ENCODE measurements at regions not wholly inside any gene's neighbourhood (a gene's known extent, or its start where the extent isn't known, plus 50 kb on each side); places are given as distances from the start of the nearest gene placed in this dataset.

DNA sequence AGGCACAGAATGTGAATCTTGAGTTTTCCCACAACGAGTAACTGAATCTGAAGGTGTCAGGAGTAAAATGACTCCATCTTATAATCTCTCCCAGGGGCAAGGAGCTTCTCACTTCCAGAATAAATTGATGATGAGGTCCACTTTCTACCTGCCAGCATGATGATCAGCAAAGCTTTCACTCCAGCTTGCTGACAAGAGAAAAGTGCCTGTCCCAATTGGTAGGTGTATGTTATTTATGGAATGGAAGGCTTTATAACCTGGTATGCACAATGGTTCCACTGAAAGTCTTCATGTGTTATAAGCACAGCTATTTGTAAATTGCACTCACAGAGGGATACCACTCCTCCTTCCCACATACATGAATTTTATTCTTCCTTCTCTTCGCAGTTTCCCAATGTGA, 401.0 kb upstream of the UBE2E3 start:
- TF ChIP-seq CTCF (IDR thresholded peaks at IDR 0.05): no peak

GRCh38 chr2:180578441-180578840, 402.0 kb upstream of the UBE2E3 start:
- Histone ChIP-seq H3K27me3 (no peaks in the 10 kb centered on the region), H3K4me3 (ENCODE audit: low read depth in 1 of 2, low read length in 1 of 2) (no peak overlapping the region), H3K4me1 (ENCODE audit: control insufficient read depth in 1 of 2, insufficient read depth in 1 of 2, low read depth in 1 of 2, low read length in 1 of 2) (no peaks in the 10 kb centered on the region), H3K9me3 (no peaks in the 10 kb centered on the region), H3K36me3 (no peaks in the 10 kb centered on the region), H3K27ac (no peak overlapping the region)
- TF ChIP-seq CTCF (IDR thresholded peaks at IDR 0.05): no peak

More for the DNA sequence above, 401.0 kb upstream of the UBE2E3 start:
- H3K4me1 ChIP-seq (ENCODE audit: control insufficient read depth in 1 of 2, insufficient read depth in 1 of 2, low read depth in 1 of 2, low read length in 1 of 2): no peaks in the 10 kb centered on the region
- no peaks in the 10 kb centered on the region for H3K9me3 ChIP-seq
- H3K4me3 ChIP-seq (ENCODE audit: low read depth in 1 of 2, low read length in 1 of 2): no peak overlapping the region
- no peaks in the 10 kb centered on the region for H3K27me3 ChIP-seq
- H3K36me3 ChIP-seq: no peaks in the 10 kb centered on the region
- no peak overlapping the region for H3K27ac ChIP-seq

GRCh38 chr2:180577567-180577966, 402.8 kb upstream of the UBE2E3 start:
- no peak for TF ChIP-seq CTCF (IDR thresholded peaks at IDR 0.05)
- no peak overlapping the region for H3K27ac ChIP-seq
- H3K4me3 ChIP-seq (ENCODE audit: low read depth in 1 of 2, low read length in 1 of 2): no peak overlapping the region
- no peaks in the 10 kb centered on the region for H3K36me3 ChIP-seq
- H3K27me3 ChIP-seq: no peaks in the 10 kb centered on the region
- H3K4me1 ChIP-seq (ENCODE audit: control insufficient read depth in 1 of 2, insufficient read depth in 1 of 2, low read depth in 1 of 2, low read length in 1 of 2): no peaks in the 10 kb centered on the region
- no peaks in the 10 kb centered on the region for H3K9me3 ChIP-seq

DNA sequence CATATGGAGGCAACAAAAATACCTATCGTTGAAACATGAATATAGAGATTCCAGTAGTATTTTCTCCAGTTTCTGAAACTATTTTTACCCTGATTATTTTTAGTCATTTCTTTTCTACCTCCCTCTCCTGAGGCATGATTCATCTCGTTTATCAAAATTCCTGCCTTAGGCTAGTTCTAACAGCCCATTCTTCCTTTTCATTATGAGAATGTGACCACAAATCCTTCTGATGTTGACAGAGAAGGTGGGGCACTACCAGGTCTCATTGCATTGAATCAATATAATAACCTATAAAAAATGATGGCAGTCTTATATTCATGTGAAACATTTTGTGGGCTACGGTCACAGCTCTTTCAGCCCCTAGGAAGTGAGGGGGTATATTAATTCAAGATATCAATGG, 406.5 kb upstream of the UBE2E3 start:
- Histone ChIP-seq H3K4me3 (ENCODE audit: low read depth in 1 of 2, low read length in 1 of 2) (no peak overlapping the region), H3K9me3 (no peaks in the 10 kb centered on the region), H3K36me3 (no peaks in the 10 kb centered on the region), H3K27me3 (no peaks in the 10 kb centered on the region), H3K4me1 (ENCODE audit: control insufficient read depth in 1 of 2, insufficient read depth in 1 of 2, low read depth in 1 of 2, low read length in 1 of 2) (no peaks in the 10 kb centered on the region), H3K27ac (no peak overlapping the region)
- TF ChIP-seq CTCF (IDR thresholded peaks at IDR 0.05): no peak

- no peak for TF ChIP-seq CTCF (IDR thresholded peaks at IDR 0.05)
- H3K27me3 ChIP-seq: no peaks in the 10 kb centered on the region
- H3K27ac ChIP-seq: no peak overlapping the region
- H3K4me1 ChIP-seq (ENCODE audit: control insufficient read depth in 1 of 2, insufficient read depth in 1 of 2, low read depth in 1 of 2, low read length in 1 of 2): no peaks in the 10 kb centered on the region
- no peak overlapping the region for H3K4me3 ChIP-seq (ENCODE audit: low read depth in 1 of 2, low read length in 1 of 2)
- no peaks in the 10 kb centered on the region for H3K9me3 ChIP-seq
- no peaks in the 10 kb centered on the region for H3K36me3 ChIP-seq
Measured at GRCh38 chr2:180572346-180572745, 408.1 kb upstream of the UBE2E3 start.

DNA sequence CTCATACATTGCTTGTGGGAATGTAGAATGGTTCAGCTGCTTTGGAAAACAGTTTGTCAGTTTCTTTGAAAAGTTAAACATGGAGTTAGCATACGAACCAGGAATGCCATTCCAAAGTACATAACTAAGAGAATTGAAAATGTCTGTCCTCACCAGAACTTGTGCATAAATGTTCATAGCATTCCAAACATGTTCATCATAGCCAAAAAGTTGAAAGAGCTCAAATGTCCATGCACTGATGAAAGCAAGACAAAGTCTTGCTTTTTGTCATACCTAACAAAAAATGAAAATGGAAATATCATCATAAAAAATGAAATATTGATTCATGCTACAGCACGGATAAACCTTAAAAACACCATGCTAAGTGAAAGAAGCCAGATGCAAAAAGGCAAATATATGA, 408.8 kb upstream of the UBE2E3 start:
- no peak for TF ChIP-seq CTCF (IDR thresholded peaks at IDR 0.05)
- no peaks in the 10 kb centered on the region for H3K36me3 ChIP-seq
- no peaks in the 10 kb centered on the region for H3K4me1 ChIP-seq (ENCODE audit: control insufficient read depth in 1 of 2, insufficient read depth in 1 of 2, low read depth in 1 of 2, low read length in 1 of 2)
- H3K4me3 ChIP-seq (ENCODE audit: low read depth in 1 of 2, low read length in 1 of 2): no peak overlapping the region
- H3K27me3 ChIP-seq: no peaks in the 10 kb centered on the region
- H3K27ac ChIP-seq: no peak overlapping the region
- H3K9me3 ChIP-seq: no peaks in the 10 kb centered on the region

All from neutrophil (primary cell).